ENCODE measurements at regions not wholly inside any gene's neighbourhood (a gene's known extent, or its start where the extent isn't known, plus 50 kb on each side); places are given as distances from the start of the nearest gene placed in this dataset.

GRCh38 chr3:110389005-110389404 lies 682.6 kb upstream of the NECTIN3 start:
- no peak for TF ChIP-seq POLR2A (IDR thresholded peaks at IDR 0.05; ENCODE audit: low read length)
- TF ChIP-seq GATA1 (IDR thresholded peaks at IDR 0.05; ENCODE audit: low read depth, low read length), result no peak

Data from erythroblast (primary cell).